Esophagus squamous epithelium (tissue), 4 donors: ENCODE measurements at regions not wholly inside any gene's neighbourhood (a gene's known extent, or its start where the extent isn't known, plus 50 kb on each side); places are given as distances from the start of the nearest gene placed in this dataset.

ENCODE experiments used
- CTCF ChIP-seq, 6 experiments: fragments of 450-650 bp in 4 of 6; fragments of 200-600 bp in 2 of 6; sonication (generic) in 2 of 6; IDR thresholded peaks; one replicate each; pipeline ENCODE4 v1.5.1; 2016 to 2019; ENCODE audit warnings: antibody characterized with exemption in 6 of 6, mild to moderate bottlenecking in 4 of 6, moderate library complexity in 4 of 6
- POLR2A ChIP-seq, 4 donors: fragments of 450-650 bp; IDR thresholded peaks; one replicate each; pipeline ENCODE4 v1.6.1; 2017; ENCODE audit warnings: antibody characterized with exemption in 4 of 4, mild to moderate bottlenecking in 4 of 4, moderate library complexity in 3 of 4

- TF ChIP-seq CTCF (IDR thresholded peaks at IDR 0.05), result no peak
- no peak for TF ChIP-seq POLR2A (IDR thresholded peaks at IDR 0.05)
Observed at GRCh38 chr5:167908606-167909005, 382.8 kb upstream of the WWC1 start.
